ENCODE measurements at regions not wholly inside any gene's neighbourhood (a gene's known extent, or its start where the extent isn't known, plus 50 kb on each side); places are given as distances from the start of the nearest gene placed in this dataset.

DNA sequence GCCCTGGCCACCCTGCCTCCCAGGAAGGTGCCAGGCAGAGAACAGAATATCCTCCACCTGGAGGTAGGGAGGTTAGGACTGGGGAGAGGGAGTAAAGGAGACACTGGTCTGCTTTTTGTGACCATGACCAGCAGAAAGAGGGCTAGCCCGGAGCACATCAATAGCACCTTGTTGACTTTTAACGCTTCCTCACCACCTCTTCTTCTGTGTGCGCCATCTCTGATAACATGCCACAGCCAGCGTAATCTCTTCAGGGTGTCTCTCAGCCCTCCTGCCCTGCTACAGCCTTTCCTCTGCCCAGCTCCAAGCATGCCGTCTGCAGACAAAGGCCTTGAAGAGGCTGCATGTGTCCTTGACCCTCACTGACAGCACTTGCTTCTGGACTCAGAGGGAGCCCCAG lies 50.9 kb upstream of the GJA5 start:
- Histone ChIP-seq H3K27ac (ENCODE audit: low read length) (no peak overlapping the region), H3K4me1 (ENCODE audit: control insufficient read depth, low read depth, low read length) (no peaks in the 10 kb centered on the region), H3K4me3 (ENCODE audit: low read length) (no peak overlapping the region), H3K27me3 (ENCODE audit: control insufficient read depth, insufficient read depth, low read length) (no peaks in the 10 kb centered on the region), H3K9ac (ENCODE audit: low read length) (no peak overlapping the region), H3K9me3 (ENCODE audit: control insufficient read depth, low read depth, low read length) (no peaks in the 10 kb centered on the region), H3K36me3 (ENCODE audit: control insufficient read depth, low read depth, low read length) (no peaks in the 10 kb centered on the region)

DNA sequence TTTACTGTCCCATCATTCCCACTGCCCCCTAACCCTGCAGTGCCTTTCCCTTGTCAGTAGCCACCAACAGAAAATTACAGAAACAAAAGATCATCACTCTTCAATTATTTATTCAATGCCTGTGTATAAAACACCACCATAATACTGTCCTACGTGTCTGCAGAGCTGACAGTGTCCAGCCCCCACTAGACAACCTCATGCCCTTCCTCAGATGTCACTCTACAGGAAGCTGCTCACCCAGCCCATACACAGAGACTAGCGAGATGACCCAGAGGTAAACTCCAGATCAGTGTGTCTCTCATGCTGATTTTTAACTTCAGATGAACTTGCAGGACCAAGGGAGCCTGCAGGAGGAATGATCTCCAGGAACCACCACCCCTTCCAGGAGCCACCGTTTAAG lies 51.3 kb upstream of the GJA5 start:
- Histone ChIP-seq H3K27me3 (ENCODE audit: control insufficient read depth, insufficient read depth, low read length) (no peaks in the 10 kb centered on the region), H3K4me3 (ENCODE audit: low read length) (no peak overlapping the region), H3K4me1 (ENCODE audit: control insufficient read depth, low read depth, low read length) (no peaks in the 10 kb centered on the region), H3K27ac (ENCODE audit: low read length) (no peak overlapping the region), H3K36me3 (ENCODE audit: control insufficient read depth, low read depth, low read length) (no peaks in the 10 kb centered on the region), H3K9ac (ENCODE audit: low read length) (no peak overlapping the region), H3K9me3 (ENCODE audit: control insufficient read depth, low read depth, low read length) (no peaks in the 10 kb centered on the region)

DNA sequence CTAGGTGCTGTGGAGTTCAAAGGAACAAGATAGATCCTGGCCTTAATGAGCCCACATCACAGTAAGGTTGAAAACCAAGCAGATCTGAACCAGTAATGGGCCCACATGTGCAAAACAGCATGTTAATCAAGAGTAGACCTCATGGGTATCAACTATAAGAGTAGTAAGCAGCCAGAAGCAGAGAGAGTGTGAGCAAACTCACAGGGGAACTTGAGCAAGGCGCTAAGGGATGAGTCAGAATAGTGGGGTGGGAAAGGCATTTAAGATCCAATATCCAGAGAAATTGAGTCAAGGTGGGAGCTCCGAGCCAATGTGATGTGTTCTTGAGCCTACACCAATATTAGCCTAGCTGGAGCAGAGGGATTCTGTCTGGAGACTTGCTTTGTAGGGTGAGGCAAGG lies 52.4 kb upstream of the GJA5 start:
- no peaks in the 10 kb centered on the region for H3K36me3 ChIP-seq (ENCODE audit: control insufficient read depth, low read depth, low read length)
- H3K9ac ChIP-seq (ENCODE audit: low read length) = no peak overlapping the region
- H3K4me1 ChIP-seq (ENCODE audit: control insufficient read depth, low read depth, low read length) = no peaks in the 10 kb centered on the region
- no peak overlapping the region for H3K27ac ChIP-seq (ENCODE audit: low read length)
- no peaks in the 10 kb centered on the region for H3K27me3 ChIP-seq (ENCODE audit: control insufficient read depth, insufficient read depth, low read length)
- H3K4me3 ChIP-seq (ENCODE audit: low read length) = no peak overlapping the region
- no peaks in the 10 kb centered on the region for H3K9me3 ChIP-seq (ENCODE audit: control insufficient read depth, low read depth, low read length)

GRCh38 chr1:147815503-147815902 lies 55.1 kb upstream of the GJA5 start:
- Histone ChIP-seq H3K9ac (ENCODE audit: low read length) (no peak overlapping the region), H3K36me3 (ENCODE audit: control insufficient read depth, low read depth, low read length) (no peaks in the 10 kb centered on the region), H3K27me3 (ENCODE audit: control insufficient read depth, insufficient read depth, low read length) (no peaks in the 10 kb centered on the region), H3K9me3 (ENCODE audit: control insufficient read depth, low read depth, low read length) (no peaks in the 10 kb centered on the region), H3K4me3 (ENCODE audit: low read length) (no peak overlapping the region), H3K27ac (ENCODE audit: low read length) (no peak overlapping the region), H3K4me1 (ENCODE audit: control insufficient read depth, low read depth, low read length) (no peaks in the 10 kb centered on the region)

- Histone ChIP-seq H3K9me3 (ENCODE audit: control insufficient read depth, low read depth, low read length) (no peaks in the 10 kb centered on the region), H3K4me3 (ENCODE audit: low read length) (no peak overlapping the region), H3K27me3 (ENCODE audit: control insufficient read depth, insufficient read depth, low read length) (no peaks in the 10 kb centered on the region), H3K4me1 (ENCODE audit: control insufficient read depth, low read depth, low read length) (no peaks in the 10 kb centered on the region), H3K36me3 (ENCODE audit: control insufficient read depth, low read depth, low read length) (no peaks in the 10 kb centered on the region), H3K27ac (ENCODE audit: low read length) (no peak overlapping the region), H3K9ac (ENCODE audit: low read length) (no peak overlapping the region)
These were observed 60.4 kb upstream of the GJA5 start for GRCh38 chr1:147820761-147821297.

DNA sequence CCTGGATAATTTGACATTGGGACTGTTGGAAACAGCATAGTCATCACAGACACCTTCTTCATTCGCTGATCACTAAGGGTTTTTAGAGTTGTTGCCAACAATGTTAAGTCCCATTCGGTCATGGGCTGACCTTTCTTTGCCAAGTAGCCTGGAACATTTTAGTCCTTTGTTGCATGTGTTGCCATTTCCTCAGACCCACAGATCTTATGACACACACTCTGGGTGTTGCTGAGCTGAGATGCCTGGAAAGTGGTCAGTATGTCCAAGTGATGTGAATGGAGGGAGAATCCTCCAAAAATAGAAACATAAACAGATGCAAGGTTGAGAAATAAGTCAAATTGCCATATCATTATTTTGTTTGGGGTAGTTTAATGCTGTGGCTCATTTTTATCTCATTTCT lies 61.5 kb upstream of the GJA5 start:
- H3K27ac ChIP-seq (ENCODE audit: low read length) = no peak overlapping the region
- H3K9me3 ChIP-seq (ENCODE audit: control insufficient read depth, low read depth, low read length) = no peaks in the 10 kb centered on the region
- no peaks in the 10 kb centered on the region for H3K27me3 ChIP-seq (ENCODE audit: control insufficient read depth, insufficient read depth, low read length)

GRCh38 chr1:147822292-147822691 lies 61.9 kb upstream of the GJA5 start:
- Histone ChIP-seq H3K9ac (ENCODE audit: low read length) (no peak overlapping the region), H3K27me3 (ENCODE audit: control insufficient read depth, insufficient read depth, low read length) (no peaks in the 10 kb centered on the region), H3K4me3 (ENCODE audit: low read length) (no peak overlapping the region), H3K9me3 (ENCODE audit: control insufficient read depth, low read depth, low read length) (no peaks in the 10 kb centered on the region), H3K36me3 (ENCODE audit: control insufficient read depth, low read depth, low read length) (no peaks in the 10 kb centered on the region), H3K27ac (ENCODE audit: low read length) (no peak overlapping the region), H3K4me1 (ENCODE audit: control insufficient read depth, low read depth, low read length) (no peaks in the 10 kb centered on the region)

More for the DNA sequence above, 61.5 kb upstream of the GJA5 start:
- Histone ChIP-seq H3K9ac (ENCODE audit: low read length) (no peak overlapping the region), H3K4me3 (ENCODE audit: low read length) (no peak overlapping the region), H3K4me1 (ENCODE audit: control insufficient read depth, low read depth, low read length) (no peaks in the 10 kb centered on the region), H3K36me3 (ENCODE audit: control insufficient read depth, low read depth, low read length) (no peaks in the 10 kb centered on the region)

- no peak overlapping the region for H3K9ac ChIP-seq (ENCODE audit: low read length)
- H3K36me3 ChIP-seq (ENCODE audit: control insufficient read depth, low read depth, low read length) = no peaks in the 10 kb centered on the region
- no peaks in the 10 kb centered on the region for H3K4me1 ChIP-seq (ENCODE audit: control insufficient read depth, low read depth, low read length)
- no peaks in the 10 kb centered on the region for H3K9me3 ChIP-seq (ENCODE audit: control insufficient read depth, low read depth, low read length)
- H3K4me3 ChIP-seq (ENCODE audit: low read length) = no peak overlapping the region
- H3K27me3 ChIP-seq (ENCODE audit: control insufficient read depth, insufficient read depth, low read length) = no peaks in the 10 kb centered on the region
- H3K27ac ChIP-seq (ENCODE audit: low read length) = no peak overlapping the region
These were observed 63.6 kb upstream of the GJA5 start for GRCh38 chr1:147824001-147824400.

GRCh38 chr1:147824798-147825197 lies 64.4 kb upstream of the GJA5 start:
- no peaks in the 10 kb centered on the region for H3K4me1 ChIP-seq (ENCODE audit: control insufficient read depth, low read depth, low read length)
- no peaks in the 10 kb centered on the region for H3K9me3 ChIP-seq (ENCODE audit: control insufficient read depth, low read depth, low read length)
- no peak overlapping the region for H3K4me3 ChIP-seq (ENCODE audit: low read length)
- no peaks in the 10 kb centered on the region for H3K27me3 ChIP-seq (ENCODE audit: control insufficient read depth, insufficient read depth, low read length)
- H3K9ac ChIP-seq (ENCODE audit: low read length) = no peak overlapping the region
- no peaks in the 10 kb centered on the region for H3K36me3 ChIP-seq (ENCODE audit: control insufficient read depth, low read depth, low read length)
- no peak overlapping the region for H3K27ac ChIP-seq (ENCODE audit: low read length)

- Histone ChIP-seq H3K36me3 (ENCODE audit: control insufficient read depth, low read depth, low read length) (no peaks in the 10 kb centered on the region), H3K9me3 (ENCODE audit: control insufficient read depth, low read depth, low read length) (no peaks in the 10 kb centered on the region), H3K4me1 (ENCODE audit: control insufficient read depth, low read depth, low read length) (no peaks in the 10 kb centered on the region), H3K27me3 (ENCODE audit: control insufficient read depth, insufficient read depth, low read length) (no peaks in the 10 kb centered on the region), H3K9ac (ENCODE audit: low read length) (no peak overlapping the region), H3K4me3 (ENCODE audit: low read length) (no peak overlapping the region), H3K27ac (ENCODE audit: low read length) (no peak overlapping the region)
These were observed 65.2 kb upstream of the GJA5 start for GRCh38 chr1:147825586-147825985.

DNA sequence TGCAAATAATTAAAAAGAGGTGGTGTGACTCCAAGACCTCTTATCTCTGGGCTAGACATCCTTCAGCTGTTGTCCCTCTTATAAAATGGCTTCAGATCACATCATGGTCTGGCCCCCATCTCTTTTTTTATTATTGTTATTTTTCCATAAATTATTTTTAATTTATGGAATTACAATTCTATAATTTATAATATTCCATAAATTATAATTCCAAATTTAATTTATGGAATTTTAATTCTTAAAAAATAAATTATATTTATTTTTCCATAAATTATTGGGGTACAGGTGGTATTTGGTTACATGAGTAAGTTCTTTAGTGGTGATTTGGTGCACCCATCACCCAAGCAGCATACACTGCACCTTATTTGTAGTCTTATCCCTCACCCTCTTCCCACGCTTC lies 65.9 kb upstream of the GJA5 start:
- H3K27ac ChIP-seq (ENCODE audit: low read length) = no peak overlapping the region
- no peak overlapping the region for H3K4me3 ChIP-seq (ENCODE audit: low read length)
- H3K27me3 ChIP-seq (ENCODE audit: control insufficient read depth, insufficient read depth, low read length) = no peaks in the 10 kb centered on the region
- H3K36me3 ChIP-seq (ENCODE audit: control insufficient read depth, low read depth, low read length) = no peaks in the 10 kb centered on the region
- no peak overlapping the region for H3K9ac ChIP-seq (ENCODE audit: low read length)
- no peaks in the 10 kb centered on the region for H3K9me3 ChIP-seq (ENCODE audit: control insufficient read depth, low read depth, low read length)
- H3K4me1 ChIP-seq (ENCODE audit: control insufficient read depth, low read depth, low read length) = no peaks in the 10 kb centered on the region

GRCh38 chr1:147833231-147833860 lies 69.2 kb upstream of the GJA8 start:
- H3K27ac ChIP-seq (ENCODE audit: low read length) = no peak overlapping the region
- H3K36me3 ChIP-seq (ENCODE audit: control insufficient read depth, low read depth, low read length) = no peaks in the 10 kb centered on the region
- no peaks in the 10 kb centered on the region for H3K27me3 ChIP-seq (ENCODE audit: control insufficient read depth, insufficient read depth, low read length)
- H3K4me3 ChIP-seq (ENCODE audit: low read length) = peak overlapping the region; percentile 0
- peaks cover 52% of the 10 kb centered on the region for H3K4me1 ChIP-seq (ENCODE audit: control insufficient read depth, low read depth, low read length)
- H3K9ac ChIP-seq (ENCODE audit: low read length) = no peak overlapping the region
- H3K9me3 ChIP-seq (ENCODE audit: control insufficient read depth, low read depth, low read length) = no peaks in the 10 kb centered on the region

Measured in iPS-18a (cell line).